Vagina (tissue), 2 donors: ENCODE measurements at regions not wholly inside any gene's neighbourhood (a gene's known extent, or its start where the extent isn't known, plus 50 kb on each side); places are given as distances from the start of the nearest gene placed in this dataset.

Source experiments
- DNase-seq, 2 donors: peaks; one replicate each; pipeline ENCODE4 v3.0.0-alpha.2; 2017; ENCODE audit errors: extremely low spot score in 2 of 2
- H3K27ac ChIP-seq: fragments of 200-600 bp; sonication (generic); one replicate; pipeline ENCODE4 v1.5.1; 2019
- H3K27me3 ChIP-seq: fragments of 200-600 bp; sonication (generic); one replicate; pipeline ENCODE4 v1.5.1; 2019
- H3K36me3 ChIP-seq, 2 donors: fragments of 200-600 bp; sonication (generic); one replicate each; pipeline ENCODE4 v1.5.1; 2017 to 2019
- H3K4me1 ChIP-seq: fragments of 200-600 bp; sonication (generic); one replicate; pipeline ENCODE4 v1.5.1; 2019
- H3K4me3 ChIP-seq, 2 donors: fragments of 200-600 bp; sonication (generic); 1 replicate in 1 of 2; 2 replicates in 1 of 2; pipeline ENCODE4 v1.5.1; 2016 to 2019
- H3K9me3 ChIP-seq: fragments of 200-600 bp; sonication (generic); one replicate; pipeline ENCODE4 v1.5.1; 2019
- POLR2A ChIP-seq, 2 donors: fragments of 450-650 bp; IDR thresholded peaks; one replicate each; pipeline ENCODE4 v1.6.1; 2017; ENCODE audit warnings: antibody characterized with exemption in 2 of 2, mild to moderate bottlenecking in 2 of 2, moderate library complexity in 2 of 2
- POLR2AphosphoS5 ChIP-seq, 2 donors: sonication (generic); formaldehyde crosslinking; IDR thresholded peaks; one replicate each; pipeline ENCODE4 v1.9.0; 2017; ENCODE audit warnings: antibody characterized with exemption in 2 of 2, mild to moderate bottlenecking in 2 of 2, low read depth in 1 of 2; ENCODE audit not compliant: insufficient read depth in 1 of 2
- intact Hi-C: fragments of 100-400 bp; cut with DNase I; formaldehyde crosslinking; loops from one replicate; pipeline ENCODE4 v1.15.1; 2023
- TF ChIP-seq, protein P1 (sequence below), 3 experiments: fragments of 450-650 bp in 2 of 3; fragments of 200-600 bp in 1 of 3; sonication (generic) in 1 of 3; IDR thresholded peaks; one replicate each; pipeline ENCODE4 v1.5.1; 2017 to 2019; ENCODE audit warnings: antibody characterized with exemption in 3 of 3, mild to moderate bottlenecking in 2 of 3, moderate library complexity in 2 of 3

DNA sequence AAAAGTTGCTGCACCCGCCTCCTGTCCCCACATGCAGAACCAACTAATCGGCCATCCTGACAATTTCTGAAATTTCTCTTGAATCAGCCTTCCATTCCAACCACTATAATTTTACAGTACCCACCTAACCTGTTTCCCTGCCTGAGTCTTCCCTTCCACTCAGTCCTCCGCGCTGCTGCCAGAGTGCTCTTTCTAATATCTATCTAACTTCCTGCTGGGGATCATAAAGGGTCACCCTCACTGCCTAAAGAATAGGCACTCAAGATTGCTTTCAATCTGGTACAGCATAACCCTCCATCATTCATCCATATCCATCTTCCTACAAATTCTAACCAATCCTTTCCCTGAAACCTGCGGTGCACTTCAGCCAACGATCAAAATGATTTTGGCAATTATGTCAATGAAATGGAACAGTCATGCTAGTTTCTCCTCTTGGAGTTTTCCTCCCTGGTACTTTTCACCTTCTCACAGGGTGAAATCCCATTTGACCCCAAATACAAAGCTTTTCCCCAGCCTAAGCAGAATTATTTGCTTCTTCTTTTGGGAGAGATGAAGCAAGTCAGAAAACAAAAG is 117.5 kb upstream of the BEND6 start:
- Histone ChIP-seq H3K36me3 (no peaks in the 10 kb centered on the region), H3K4me3 (no peak overlapping the region), H3K27ac (no peak overlapping the region), H3K4me1 (no peaks in the 10 kb centered on the region), H3K27me3 (no peaks in the 10 kb centered on the region), H3K9me3 (no peaks in the 10 kb centered on the region)
- no peak for DNase-seq
- TF ChIP-seq POLR2AphosphoS5 (IDR thresholded peaks at IDR 0.05; ENCODE audit: insufficient read depth in 1 of 2, low read depth in 1 of 2) = no peak
- TF ChIP-seq, protein P1, sequence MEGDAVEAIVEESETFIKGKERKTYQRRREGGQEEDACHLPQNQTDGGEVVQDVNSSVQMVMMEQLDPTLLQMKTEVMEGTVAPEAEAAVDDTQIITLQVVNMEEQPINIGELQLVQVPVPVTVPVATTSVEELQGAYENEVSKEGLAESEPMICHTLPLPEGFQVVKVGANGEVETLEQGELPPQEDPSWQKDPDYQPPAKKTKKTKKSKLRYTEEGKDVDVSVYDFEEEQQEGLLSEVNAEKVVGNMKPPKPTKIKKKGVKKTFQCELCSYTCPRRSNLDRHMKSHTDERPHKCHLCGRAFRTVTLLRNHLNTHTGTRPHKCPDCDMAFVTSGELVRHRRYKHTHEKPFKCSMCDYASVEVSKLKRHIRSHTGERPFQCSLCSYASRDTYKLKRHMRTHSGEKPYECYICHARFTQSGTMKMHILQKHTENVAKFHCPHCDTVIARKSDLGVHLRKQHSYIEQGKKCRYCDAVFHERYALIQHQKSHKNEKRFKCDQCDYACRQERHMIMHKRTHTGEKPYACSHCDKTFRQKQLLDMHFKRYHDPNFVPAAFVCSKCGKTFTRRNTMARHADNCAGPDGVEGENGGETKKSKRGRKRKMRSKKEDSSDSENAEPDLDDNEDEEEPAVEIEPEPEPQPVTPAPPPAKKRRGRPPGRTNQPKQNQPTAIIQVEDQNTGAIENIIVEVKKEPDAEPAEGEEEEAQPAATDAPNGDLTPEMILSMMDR (IDR thresholded peaks at IDR 0.05) = no peak
- intact Hi-C loops = no loop called here

DNA sequence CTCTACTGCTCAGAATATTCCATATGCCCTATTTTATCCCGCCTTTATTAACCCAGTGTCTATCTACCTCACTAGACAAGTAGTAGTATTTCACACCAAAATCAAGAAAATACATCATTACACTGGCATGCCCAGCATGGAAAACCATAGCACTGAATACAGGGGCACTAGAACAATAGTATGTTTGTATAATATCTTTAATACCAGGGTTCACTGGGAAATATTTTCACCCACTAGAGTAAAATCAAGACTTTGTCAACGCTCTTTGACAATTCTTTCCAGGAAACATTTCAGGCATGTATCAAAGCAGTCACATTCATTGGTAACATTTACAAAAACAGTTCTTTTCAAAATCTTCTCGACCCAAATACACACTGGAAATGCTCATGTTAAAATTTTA is 119.3 kb upstream of the BEND6 start:
- no peak for DNase-seq

DNA sequence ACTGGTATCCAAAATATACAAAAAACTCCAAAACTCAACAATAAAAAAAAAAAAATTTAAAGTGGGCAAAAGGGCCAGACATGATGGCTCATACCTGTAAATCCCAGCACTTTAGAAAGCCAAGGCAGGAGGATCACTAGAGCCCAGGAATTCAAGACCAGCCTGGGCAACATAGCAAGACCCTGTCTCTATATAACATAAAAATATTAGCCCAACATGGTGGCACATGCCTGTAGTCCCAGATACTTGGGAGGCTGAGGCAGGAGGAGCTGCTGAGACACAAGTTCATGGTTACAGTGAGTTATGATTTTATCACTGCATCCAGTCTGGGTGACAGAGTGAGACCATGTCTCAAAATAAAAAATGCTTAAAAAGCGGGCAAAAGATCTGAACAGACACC is 121.0 kb upstream of the BEND6 start:
- Histone ChIP-seq H3K36me3 (no peaks in the 10 kb centered on the region), H3K4me1 (no peaks in the 10 kb centered on the region), H3K27me3 (no peaks in the 10 kb centered on the region), H3K4me3 (no peak overlapping the region), H3K9me3 (no peaks in the 10 kb centered on the region), H3K27ac (no peak overlapping the region)
- no peak for DNase-seq
- intact Hi-C loops = no loop called here
- TF ChIP-seq, protein P1 (IDR thresholded peaks at IDR 0.05) = no peak
- TF ChIP-seq POLR2AphosphoS5 (IDR thresholded peaks at IDR 0.05; ENCODE audit: insufficient read depth in 1 of 2, low read depth in 1 of 2) (no peak), POLR2A (IDR thresholded peaks at IDR 0.05) (no peak)

More for the DNA sequence above, 119.3 kb upstream of the BEND6 start:
- Histone ChIP-seq H3K36me3 (no peaks in the 10 kb centered on the region), H3K4me3 (no peak overlapping the region), H3K27ac (no peak overlapping the region), H3K27me3 (no peaks in the 10 kb centered on the region), H3K4me1 (no peaks in the 10 kb centered on the region), H3K9me3 (no peaks in the 10 kb centered on the region)
- no peak for TF ChIP-seq POLR2AphosphoS5 (IDR thresholded peaks at IDR 0.05; ENCODE audit: insufficient read depth in 1 of 2, low read depth in 1 of 2)
- TF ChIP-seq, protein P1 (IDR thresholded peaks at IDR 0.05) = no peak
- no peak for TF ChIP-seq POLR2A (IDR thresholded peaks at IDR 0.05)
- intact Hi-C loops = no loop called here

DNA sequence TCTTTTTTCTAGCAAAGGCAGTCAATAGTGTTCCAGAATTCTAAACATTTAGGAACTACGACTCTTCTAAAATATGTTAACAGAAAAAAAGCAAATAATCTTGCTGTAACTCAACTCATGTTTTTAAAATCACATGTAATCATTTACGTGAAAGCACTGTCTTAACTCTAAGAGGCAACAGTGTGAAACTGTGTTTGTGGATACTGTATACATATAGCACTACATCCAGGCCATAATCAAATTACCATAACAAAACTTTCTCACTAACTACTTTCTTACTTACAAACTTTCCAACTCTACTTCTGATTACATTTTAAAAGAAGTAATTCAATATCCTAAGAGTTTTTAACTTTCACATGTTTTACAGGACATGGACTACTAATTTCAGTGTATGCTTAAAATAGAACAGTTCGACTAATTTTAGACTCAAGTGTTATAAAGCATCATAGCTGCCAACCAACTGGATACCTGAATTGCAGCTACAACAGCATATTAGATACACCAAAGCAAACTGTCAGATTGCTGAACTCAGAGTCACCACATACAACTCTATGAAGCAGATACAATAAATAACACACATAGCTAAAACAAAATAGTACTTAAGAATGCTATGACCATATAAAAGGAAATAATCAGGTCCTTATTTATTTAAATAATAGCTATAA is 121.6 kb upstream of the BEND6 start:
- DNase-seq = no peak
- no peaks in the 10 kb centered on the region for H3K36me3 ChIP-seq
- no peaks in the 10 kb centered on the region for H3K27me3 ChIP-seq
- H3K9me3 ChIP-seq = no peaks in the 10 kb centered on the region
- TF ChIP-seq, protein P1 (IDR thresholded peaks at IDR 0.05) = no peak
- no peak for TF ChIP-seq POLR2AphosphoS5 (IDR thresholded peaks at IDR 0.05; ENCODE audit: insufficient read depth in 1 of 2, low read depth in 1 of 2)
- no peak for TF ChIP-seq POLR2A (IDR thresholded peaks at IDR 0.05)
- no peaks in the 10 kb centered on the region for H3K4me1 ChIP-seq
- intact Hi-C loops = no loop called here
- H3K4me3 ChIP-seq = no peak overlapping the region
- H3K27ac ChIP-seq = no peak overlapping the region

- Histone ChIP-seq H3K36me3 (no peaks in the 10 kb centered on the region), H3K27me3 (no peaks in the 10 kb centered on the region), H3K27ac (no peak overlapping the region), H3K9me3 (no peaks in the 10 kb centered on the region), H3K4me1 (no peaks in the 10 kb centered on the region), H3K4me3 (no peak overlapping the region)
- DNase-seq = no peak
- TF ChIP-seq, protein P1 (IDR thresholded peaks at IDR 0.05) = no peak
- no peak for TF ChIP-seq POLR2AphosphoS5 (IDR thresholded peaks at IDR 0.05; ENCODE audit: insufficient read depth in 1 of 2, low read depth in 1 of 2)
- TF ChIP-seq POLR2A (IDR thresholded peaks at IDR 0.05) = no peak
- intact Hi-C loops = no loop called here
Measured at GRCh38 chr6:56832225-56832624, 122.7 kb upstream of the BEND6 start.
